Neutrophil (primary cell): ENCODE measurements at regions not wholly inside any gene's neighbourhood (a gene's known extent, or its start where the extent isn't known, plus 50 kb on each side); places are given as distances from the start of the nearest gene placed in this dataset.

Experiments
- H3K27ac ChIP-seq: fragments of 200-600 bp; sonication (generic); 2 replicates; pipeline ENCODE4 v1.5.1; 2016; ENCODE audit warnings: mild to moderate bottlenecking, moderate library complexity
- H3K27me3 ChIP-seq: fragments of 200-600 bp; sonication (generic); 2 replicates; pipeline ENCODE4 v1.6.0; 2016; ENCODE audit warnings: mild to moderate bottlenecking
- H3K36me3 ChIP-seq: fragments of 200-600 bp; sonication (generic); 2 replicates; pipeline ENCODE4 v1.5.1; 2017
- H3K4me1 ChIP-seq, 2 experiments: fragments of 200-600 bp in 1 of 2; sonication (generic) in 1 of 2; 1 replicate in 1 of 2; 2 replicates in 1 of 2; pipeline versions ENCODE4 v1.5.1 to v1.6.1; 2013 to 2016; ENCODE audit warnings: low read depth in 1 of 2, low read length in 1 of 2, mild to moderate bottlenecking in 1 of 2, moderate library complexity in 1 of 2; ENCODE audit not compliant: control insufficient read depth in 1 of 2, insufficient read depth in 1 of 2
- H3K4me3 ChIP-seq, 2 experiments: fragments of 200-600 bp in 1 of 2; sonication (generic) in 1 of 2; 1 replicate in 1 of 2; 2 replicates in 1 of 2; pipeline ENCODE4 v1.5.1; 2013 to 2016; ENCODE audit warnings: low read depth in 1 of 2, low read length in 1 of 2, mild to moderate bottlenecking in 1 of 2, moderate library complexity in 1 of 2
- H3K9me3 ChIP-seq: fragments of 200-600 bp; sonication (generic); 2 replicates; pipeline ENCODE4 v1.5.1; 2016
- TF ChIP-seq, protein P1 (sequence below): fragments of 200-600 bp; sonication (generic); IDR thresholded peaks from 2 replicates; pipeline ENCODE4 v1.5.1; 2016; ENCODE audit warnings: antibody characterized with exemption

GRCh38 chr13:80830431-80830830 is 489.5 kb upstream of the SPRY2 start:
- H3K9me3 ChIP-seq = peaks cover 5% of the 10 kb centered on the region
- TF ChIP-seq, protein P1, sequence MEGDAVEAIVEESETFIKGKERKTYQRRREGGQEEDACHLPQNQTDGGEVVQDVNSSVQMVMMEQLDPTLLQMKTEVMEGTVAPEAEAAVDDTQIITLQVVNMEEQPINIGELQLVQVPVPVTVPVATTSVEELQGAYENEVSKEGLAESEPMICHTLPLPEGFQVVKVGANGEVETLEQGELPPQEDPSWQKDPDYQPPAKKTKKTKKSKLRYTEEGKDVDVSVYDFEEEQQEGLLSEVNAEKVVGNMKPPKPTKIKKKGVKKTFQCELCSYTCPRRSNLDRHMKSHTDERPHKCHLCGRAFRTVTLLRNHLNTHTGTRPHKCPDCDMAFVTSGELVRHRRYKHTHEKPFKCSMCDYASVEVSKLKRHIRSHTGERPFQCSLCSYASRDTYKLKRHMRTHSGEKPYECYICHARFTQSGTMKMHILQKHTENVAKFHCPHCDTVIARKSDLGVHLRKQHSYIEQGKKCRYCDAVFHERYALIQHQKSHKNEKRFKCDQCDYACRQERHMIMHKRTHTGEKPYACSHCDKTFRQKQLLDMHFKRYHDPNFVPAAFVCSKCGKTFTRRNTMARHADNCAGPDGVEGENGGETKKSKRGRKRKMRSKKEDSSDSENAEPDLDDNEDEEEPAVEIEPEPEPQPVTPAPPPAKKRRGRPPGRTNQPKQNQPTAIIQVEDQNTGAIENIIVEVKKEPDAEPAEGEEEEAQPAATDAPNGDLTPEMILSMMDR = no peak
- H3K27me3 ChIP-seq = no peaks in the 10 kb centered on the region
- no peaks in the 10 kb centered on the region for H3K4me1 ChIP-seq
- no peak overlapping the region for H3K4me3 ChIP-seq
- H3K27ac ChIP-seq = no peak overlapping the region
- H3K36me3 ChIP-seq = no peaks in the 10 kb centered on the region

- H3K9me3 ChIP-seq = peaks cover 5% of the 10 kb centered on the region
- no peaks in the 10 kb centered on the region for H3K4me1 ChIP-seq
- H3K36me3 ChIP-seq = no peaks in the 10 kb centered on the region
- H3K27me3 ChIP-seq = no peaks in the 10 kb centered on the region
- H3K27ac ChIP-seq = no peak overlapping the region
- H3K4me3 ChIP-seq = no peak overlapping the region
- TF ChIP-seq, protein P1 = no peak
Measured at GRCh38 chr13:80828759-80829158, 487.8 kb upstream of the SPRY2 start.

- Histone ChIP-seq H3K9me3 (peaks cover 5% of the 10 kb centered on the region), H3K36me3 (no peaks in the 10 kb centered on the region), H3K27ac (no peak overlapping the region), H3K4me3 (no peak overlapping the region), H3K27me3 (no peaks in the 10 kb centered on the region), H3K4me1 (no peaks in the 10 kb centered on the region)
- TF ChIP-seq, protein P1 = no peak
Measured at GRCh38 chr13:80825276-80825675, 484.4 kb upstream of the SPRY2 start.

DNA sequence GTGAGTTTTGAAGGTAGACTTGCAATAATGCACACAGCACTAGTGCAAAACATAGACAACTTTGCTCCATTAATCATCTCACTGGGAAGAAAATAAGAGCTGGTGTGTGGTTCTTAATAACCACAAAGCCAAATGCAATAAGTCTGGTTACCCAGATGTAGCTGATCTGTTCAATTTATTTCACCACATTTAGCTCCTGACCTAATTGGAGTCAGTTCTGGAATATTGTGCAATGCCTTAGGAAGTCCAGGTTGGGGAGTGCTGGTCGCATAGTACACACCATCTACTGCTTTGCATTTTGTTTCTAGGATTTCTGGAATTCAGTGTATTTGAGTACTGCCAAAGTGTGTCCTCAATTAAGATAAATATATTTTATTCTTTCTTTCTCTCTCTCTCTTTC is 483.3 kb upstream of the SPRY2 start:
- H3K9me3 ChIP-seq = peaks cover 5% of the 10 kb centered on the region
- no peaks in the 10 kb centered on the region for H3K4me1 ChIP-seq
- H3K4me3 ChIP-seq = no peak overlapping the region
- no peaks in the 10 kb centered on the region for H3K27me3 ChIP-seq
- H3K27ac ChIP-seq = no peak overlapping the region
- H3K36me3 ChIP-seq = no peaks in the 10 kb centered on the region
- TF ChIP-seq, protein P1 = no peak

GRCh38 chr13:80823472-80823871 is 482.5 kb upstream of the SPRY2 start:
- no peak overlapping the region for H3K4me3 ChIP-seq
- TF ChIP-seq, protein P1 = no peak
- H3K9me3 ChIP-seq = no peaks in the 10 kb centered on the region
- H3K27ac ChIP-seq = no peak overlapping the region
- H3K36me3 ChIP-seq = no peaks in the 10 kb centered on the region
- H3K27me3 ChIP-seq = no peaks in the 10 kb centered on the region
- no peaks in the 10 kb centered on the region for H3K4me1 ChIP-seq

GRCh38 chr13:80821466-80821865 is 480.5 kb upstream of the SPRY2 start:
- Histone ChIP-seq H3K9me3 (no peaks in the 10 kb centered on the region), H3K4me1 (no peaks in the 10 kb centered on the region), H3K27ac (no peak overlapping the region), H3K36me3 (no peaks in the 10 kb centered on the region), H3K27me3 (no peaks in the 10 kb centered on the region), H3K4me3 (no peak overlapping the region)
- TF ChIP-seq, protein P1 = no peak
